CD4-positive, alpha-beta T cell (primary cell): ENCODE measurements at regions not wholly inside any gene's neighbourhood (a gene's known extent, or its start where the extent isn't known, plus 50 kb on each side); places are given as distances from the start of the nearest gene placed in this dataset.

Experiments
- ATAC-seq: fragments of 200-7000 bp; cut with Tn5 transposase; one replicate; pipeline ENCODE4 v1.10.0; 2022; ENCODE audit warnings: mild to moderate bottlenecking; ENCODE audit not compliant: poor library complexity
- CTCF ChIA-PET: fragments of 350-600 bp; sonication (Branson Sonifier 250); formaldehyde crosslinking; loops from one replicate; lab custom pipeline; 2021; ENCODE audit warnings: antibody characterized with exemption, inconsistent platforms; lab: Charles Lee
- POLR2A ChIA-PET: fragments of 350-600 bp; sonication (Branson Sonifier 250); formaldehyde crosslinking; loops from one replicate; lab custom pipeline; 2021; ENCODE audit warnings: antibody characterized with exemption, inconsistent platforms; lab: Charles Lee
- DNase-seq, 14 experiments: peaks; one replicate each; pipeline ENCODE4 v3.0.0-alpha.2; 2013 to 2020; ENCODE audit warnings: mixed read lengths in 2 of 14
- H3K27ac ChIP-seq, 2 donors: one replicate each; pipeline versions ENCODE4 v1.5.1 to v1.7.0; 2013; ENCODE audit warnings: low read length in 2 of 2, low read depth in 1 of 2, mild to moderate bottlenecking in 1 of 2
- H3K27me3 ChIP-seq, 2 experiments: 1 replicate in 1 of 2; 2 replicates in 1 of 2; pipeline versions ENCODE4 v1.6.1 to v1.7.0; 2013; ENCODE audit warnings: low read length in 2 of 2, control low read depth in 1 of 2, mild to moderate bottlenecking in 1 of 2, moderate library complexity in 1 of 2; ENCODE audit not compliant: insufficient read depth in 2 of 2, control insufficient read depth in 1 of 2
- H3K36me3 ChIP-seq: one replicate; pipeline ENCODE4 v1.6.1; 2013; ENCODE audit warnings: low read length, control low read depth; ENCODE audit not compliant: insufficient read depth
- H3K4me1 ChIP-seq: one replicate; pipeline ENCODE4 v1.6.1; 2013; ENCODE audit warnings: low read length, control low read depth; ENCODE audit not compliant: insufficient read depth
- H3K4me3 ChIP-seq: one replicate; pipeline ENCODE4 v1.5.1; 2013; ENCODE audit warnings: mild to moderate bottlenecking, low read length, moderate library complexity
- H3K9me3 ChIP-seq, 2 experiments: 1 replicate in 1 of 2; 2 replicates in 1 of 2; pipeline versions ENCODE4 v1.6.1 to v1.7.0; 2013; ENCODE audit warnings: low read length in 2 of 2, mild to moderate bottlenecking in 2 of 2, control low read depth in 1 of 2, moderate library complexity in 1 of 2; ENCODE audit not compliant: control insufficient read depth in 1 of 2, insufficient read depth in 1 of 2
- H3K27ac Mint-ChIP-seq: one replicate; pipeline ENCODE4 v1.8.0; 2020; ENCODE audit warnings: mixed read lengths
- H3K27me3 Mint-ChIP-seq: one replicate; pipeline ENCODE4 v1.8.0; 2021; ENCODE audit warnings: mixed read lengths
- H3K36me3 Mint-ChIP-seq: one replicate; pipeline ENCODE4 v1.8.0; 2021; ENCODE audit warnings: low read depth, mixed read lengths
- H3K4me1 Mint-ChIP-seq: one replicate; pipeline ENCODE4 v1.8.0; 2021; ENCODE audit warnings: low read depth, mixed read lengths
- H3K4me3 Mint-ChIP-seq: one replicate; pipeline ENCODE4 v1.8.0; 2020; ENCODE audit warnings: mild to moderate bottlenecking, mixed read lengths
- H3K9me3 Mint-ChIP-seq: one replicate; pipeline ENCODE4 v1.8.0; 2020; ENCODE audit warnings: mixed read lengths
- intact Hi-C, 2 experiments: fragments of 100-400 bp; cut with DNase I in 1 of 2; cut with micrococcal nuclease in 1 of 2; formaldehyde crosslinking; loops; one replicate each; pipeline versions ENCODE4 v1.15.1 to v1.9.0; 2023 to 2025; cut with DNase I, micrococcal nuclease
- TF ChIP-seq, protein P1 (sequence below): fragments of 200-600 bp; IDR thresholded peaks from one replicate; pipeline ENCODE4 v1.8.0; 2022; ENCODE audit warnings: antibody characterized with exemption, mild to moderate bottlenecking

DNA sequence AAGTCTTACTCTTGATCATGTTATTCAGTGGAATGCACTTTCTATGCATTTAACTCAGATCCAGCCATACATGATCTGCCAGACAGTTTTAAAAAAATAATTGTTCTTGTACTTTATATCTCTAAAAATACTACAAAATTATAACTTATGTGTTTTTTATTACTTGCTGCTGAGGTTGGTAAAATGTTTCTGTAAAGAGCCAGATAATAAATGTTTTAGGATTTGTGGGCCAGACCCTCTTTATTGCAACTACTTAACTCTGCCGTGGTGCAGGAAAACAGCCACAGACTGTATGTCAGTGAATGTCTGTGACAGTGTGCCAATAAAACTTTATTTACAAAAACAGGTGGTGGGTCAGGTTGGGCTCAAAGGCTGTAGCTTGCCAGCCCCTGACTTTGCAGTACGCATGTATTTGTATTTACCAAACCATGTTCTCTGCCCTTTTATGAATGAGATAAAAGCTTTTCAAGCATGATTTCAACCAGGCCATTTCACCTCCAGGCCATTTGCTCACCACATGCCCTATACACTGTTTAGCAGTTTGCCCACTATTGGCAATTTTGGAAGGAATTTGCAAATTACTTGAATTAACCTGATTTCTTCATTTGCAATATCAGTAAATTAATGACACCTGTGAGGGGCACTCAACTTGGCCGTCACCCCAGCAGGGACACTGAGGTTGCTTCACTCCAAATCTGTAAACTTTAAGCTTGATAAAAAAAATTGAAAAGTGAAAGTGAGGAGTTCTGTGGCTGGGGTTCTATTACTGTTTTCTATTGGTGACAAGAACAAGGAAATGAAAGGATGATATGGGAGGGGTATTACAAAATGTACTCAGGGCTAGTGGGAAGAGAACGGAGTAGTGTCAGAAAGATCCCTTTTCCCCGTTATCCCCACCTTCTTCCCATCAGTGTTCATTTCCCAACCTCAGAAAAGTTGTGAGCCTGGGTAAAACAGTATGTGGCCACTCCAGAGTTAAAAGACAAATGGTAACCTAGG is 133.4 kb downstream of the CEBPB start:
- H3K9me3 Mint-ChIP-seq = peaks cover 2% of the 10 kb centered on the region
- no peak overlapping the region for H3K27ac ChIP-seq
- ATAC-seq = no peak

DNA sequence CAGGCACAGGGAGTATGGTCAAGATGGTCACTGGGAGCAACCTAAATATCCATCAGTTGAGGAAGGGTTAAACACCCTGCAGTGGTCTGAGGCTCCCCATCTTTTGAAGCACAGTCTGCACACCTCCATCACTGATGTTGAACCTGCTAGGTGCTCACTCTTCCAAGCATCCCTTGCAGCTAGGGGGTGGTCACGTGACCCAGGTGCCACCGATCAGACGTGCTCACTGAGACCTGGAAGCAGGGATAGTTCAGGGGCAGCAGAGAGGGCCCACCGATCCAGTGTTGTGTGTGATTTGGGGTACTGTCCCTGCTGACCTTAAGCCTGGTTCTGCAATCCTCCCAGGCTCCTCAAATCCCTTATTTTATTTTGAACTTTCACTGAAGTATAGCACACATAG is 134.6 kb downstream of the CEBPB start:
- Mint-ChIP-seq H3K4me3 (no peak overlapping the region), H3K36me3 (no peaks in the 10 kb centered on the region), H3K27me3 (no peaks in the 10 kb centered on the region), H3K4me1 (no peaks in the 10 kb centered on the region), H3K27ac (no peak overlapping the region), H3K9me3 (peaks cover 2% of the 10 kb centered on the region)
- Histone ChIP-seq H3K4me3 (no peak overlapping the region), H3K4me1 (no peaks in the 10 kb centered on the region), H3K27ac (no peak overlapping the region), H3K36me3 (no peaks in the 10 kb centered on the region), H3K9me3 (peaks cover 0 to 10% of the 10 kb centered on the region in 2 experiments), H3K27me3 (no peaks in the 10 kb centered on the region)
- TF ChIP-seq, protein P1, sequence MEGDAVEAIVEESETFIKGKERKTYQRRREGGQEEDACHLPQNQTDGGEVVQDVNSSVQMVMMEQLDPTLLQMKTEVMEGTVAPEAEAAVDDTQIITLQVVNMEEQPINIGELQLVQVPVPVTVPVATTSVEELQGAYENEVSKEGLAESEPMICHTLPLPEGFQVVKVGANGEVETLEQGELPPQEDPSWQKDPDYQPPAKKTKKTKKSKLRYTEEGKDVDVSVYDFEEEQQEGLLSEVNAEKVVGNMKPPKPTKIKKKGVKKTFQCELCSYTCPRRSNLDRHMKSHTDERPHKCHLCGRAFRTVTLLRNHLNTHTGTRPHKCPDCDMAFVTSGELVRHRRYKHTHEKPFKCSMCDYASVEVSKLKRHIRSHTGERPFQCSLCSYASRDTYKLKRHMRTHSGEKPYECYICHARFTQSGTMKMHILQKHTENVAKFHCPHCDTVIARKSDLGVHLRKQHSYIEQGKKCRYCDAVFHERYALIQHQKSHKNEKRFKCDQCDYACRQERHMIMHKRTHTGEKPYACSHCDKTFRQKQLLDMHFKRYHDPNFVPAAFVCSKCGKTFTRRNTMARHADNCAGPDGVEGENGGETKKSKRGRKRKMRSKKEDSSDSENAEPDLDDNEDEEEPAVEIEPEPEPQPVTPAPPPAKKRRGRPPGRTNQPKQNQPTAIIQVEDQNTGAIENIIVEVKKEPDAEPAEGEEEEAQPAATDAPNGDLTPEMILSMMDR = no peak
- intact Hi-C loops = no loop called here
- ChIA-PET CTCF (no interaction called here), POLR2A (no interaction called here)
- no peak for DNase-seq
- no peak for ATAC-seq

More for the DNA sequence above, 133.4 kb downstream of the CEBPB start:
- TF ChIP-seq, protein P1 = no peak
- Mint-ChIP-seq H3K36me3 (no peaks in the 10 kb centered on the region), H3K4me3 (no peak overlapping the region), H3K27me3 (no peaks in the 10 kb centered on the region), H3K4me1 (no peaks in the 10 kb centered on the region), H3K27ac (no peak overlapping the region)
- no peaks in the 10 kb centered on the region for H3K4me1 ChIP-seq
- DNase-seq = no peak
- intact Hi-C loops = no loop called here
- H3K36me3 ChIP-seq = no peaks in the 10 kb centered on the region
- ChIA-PET CTCF (no interaction called here), POLR2A (no interaction called here)
- H3K9me3 ChIP-seq = peaks cover 0 to 10% of the 10 kb centered on the region in 2 experiments
- H3K4me3 ChIP-seq = no peak overlapping the region
- no peaks in the 10 kb centered on the region for H3K27me3 ChIP-seq

DNA sequence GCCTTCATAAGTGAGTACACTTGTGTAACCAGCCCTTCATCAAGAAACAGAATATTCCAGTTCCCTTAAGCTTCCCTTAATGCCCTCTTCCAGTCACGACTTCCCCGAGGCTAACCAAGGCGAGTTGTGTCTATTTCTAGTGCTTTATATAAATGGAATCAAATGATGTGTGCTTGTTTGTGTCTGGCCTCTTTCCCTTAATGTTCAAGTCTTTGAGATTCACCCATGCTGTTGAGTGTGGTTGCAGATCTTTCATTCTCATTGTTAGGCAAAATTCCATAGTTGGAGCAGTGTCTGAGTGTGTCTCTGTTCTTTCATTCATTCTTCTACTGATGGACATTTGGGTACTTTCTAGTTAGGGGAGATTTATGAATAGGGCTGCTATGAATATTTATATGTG is 135.0 kb downstream of the CEBPB start:
- no peak overlapping the region for H3K27ac ChIP-seq
- no peaks in the 10 kb centered on the region for H3K36me3 ChIP-seq
- no peaks in the 10 kb centered on the region for H3K36me3 Mint-ChIP-seq
- TF ChIP-seq, protein P1 = no peak
- no peaks in the 10 kb centered on the region for H3K27me3 ChIP-seq
- H3K27ac Mint-ChIP-seq = no peak overlapping the region
- peaks cover 2% of the 10 kb centered on the region for H3K9me3 Mint-ChIP-seq
- CTCF ChIA-PET = no interaction called here
- H3K4me3 Mint-ChIP-seq = no peak overlapping the region
- no peaks in the 10 kb centered on the region for H3K4me1 ChIP-seq
- H3K27me3 Mint-ChIP-seq = no peaks in the 10 kb centered on the region
- no peaks in the 10 kb centered on the region for H3K4me1 Mint-ChIP-seq
- DNase-seq = no peak
- H3K9me3 ChIP-seq = peaks cover 0 to 10% of the 10 kb centered on the region in 2 experiments
- ATAC-seq = no peak
- POLR2A ChIA-PET = no interaction called here
- no peak overlapping the region for H3K4me3 ChIP-seq
- intact Hi-C loops = no loop called here
